GM21526 (cell line): ENCODE measurements at regions not wholly inside any gene's neighbourhood (a gene's known extent, or its start where the extent isn't known, plus 50 kb on each side); places are given as distances from the start of the nearest gene placed in this dataset.

Experiments
- ATAC-seq: cut with Tn5 transposase; IDR thresholded peaks from one replicate; pipeline ENCODE4 v1.9.1; 2021; ENCODE audit warnings: moderate library complexity; ENCODE audit not compliant: unreplicated experiment, low FRiP score

DNA sequence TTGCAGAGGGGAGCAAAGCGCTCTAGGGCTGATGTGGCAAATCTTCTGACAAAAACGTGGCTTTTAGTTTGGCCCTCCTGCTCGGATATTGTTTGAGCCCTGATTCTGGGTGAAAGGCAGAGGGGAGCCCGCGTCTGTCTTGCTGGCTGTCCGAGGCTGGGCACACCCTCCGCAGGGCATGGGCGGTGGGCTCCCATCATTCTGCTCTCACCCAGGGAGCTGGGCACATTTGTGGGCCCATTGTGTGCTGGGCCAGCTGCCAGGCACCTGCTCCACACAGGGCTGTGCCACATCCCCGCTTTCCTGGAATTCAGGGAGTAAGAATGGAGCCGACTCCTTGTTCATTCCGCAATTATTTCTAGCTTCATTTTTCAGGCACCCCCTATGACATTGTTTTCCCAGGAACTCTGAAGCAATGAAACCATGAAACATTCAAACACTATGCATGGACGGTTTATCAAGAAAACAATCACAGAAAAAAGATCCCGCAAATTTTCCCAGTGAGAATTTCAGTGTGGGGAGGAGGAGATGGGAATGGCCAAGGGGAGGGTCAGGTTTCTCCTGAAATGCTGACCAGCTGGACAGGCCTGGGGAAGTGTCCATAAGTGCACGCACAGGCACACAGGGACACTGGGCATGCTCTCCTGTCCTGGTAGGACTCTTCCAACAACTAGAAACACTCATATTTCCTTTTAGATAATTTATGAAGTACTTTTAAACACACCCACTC, 341.1 kb downstream of the CXCL12 start:
- ATAC-seq: no peak

DNA sequence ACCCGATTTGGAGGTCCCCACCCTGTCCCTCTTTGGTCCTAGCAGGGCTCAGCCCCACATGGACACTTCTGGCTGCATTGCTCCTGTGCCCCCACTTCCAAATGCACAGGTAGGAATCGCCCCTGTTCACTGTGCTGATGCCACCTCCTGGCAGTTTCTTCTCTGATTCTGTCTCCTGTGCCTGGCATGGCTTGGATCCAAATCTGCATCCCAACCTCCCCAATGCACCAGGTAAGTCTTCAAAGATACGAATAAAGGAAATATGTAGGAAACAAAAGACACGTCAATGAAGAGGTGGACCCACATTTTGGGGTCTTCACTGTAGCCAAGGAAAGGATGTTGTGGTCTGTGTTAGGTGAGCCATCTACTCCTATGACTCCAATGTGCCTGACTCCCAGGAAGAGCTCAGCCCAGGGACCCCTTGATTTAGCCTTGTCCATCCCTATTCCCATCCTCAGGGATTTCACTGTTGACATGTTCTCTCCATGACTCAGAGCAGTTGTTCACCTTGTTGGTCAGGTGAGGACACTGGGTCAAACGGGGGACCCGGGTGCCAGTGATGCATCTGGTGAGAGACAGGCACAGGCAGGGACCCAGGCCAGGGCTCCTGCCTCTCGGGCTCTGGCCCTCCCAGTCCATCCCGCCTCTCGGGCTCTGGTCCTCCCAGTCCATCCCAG, 341.8 kb downstream of the CXCL12 start:
- ATAC-seq: no peak

DNA sequence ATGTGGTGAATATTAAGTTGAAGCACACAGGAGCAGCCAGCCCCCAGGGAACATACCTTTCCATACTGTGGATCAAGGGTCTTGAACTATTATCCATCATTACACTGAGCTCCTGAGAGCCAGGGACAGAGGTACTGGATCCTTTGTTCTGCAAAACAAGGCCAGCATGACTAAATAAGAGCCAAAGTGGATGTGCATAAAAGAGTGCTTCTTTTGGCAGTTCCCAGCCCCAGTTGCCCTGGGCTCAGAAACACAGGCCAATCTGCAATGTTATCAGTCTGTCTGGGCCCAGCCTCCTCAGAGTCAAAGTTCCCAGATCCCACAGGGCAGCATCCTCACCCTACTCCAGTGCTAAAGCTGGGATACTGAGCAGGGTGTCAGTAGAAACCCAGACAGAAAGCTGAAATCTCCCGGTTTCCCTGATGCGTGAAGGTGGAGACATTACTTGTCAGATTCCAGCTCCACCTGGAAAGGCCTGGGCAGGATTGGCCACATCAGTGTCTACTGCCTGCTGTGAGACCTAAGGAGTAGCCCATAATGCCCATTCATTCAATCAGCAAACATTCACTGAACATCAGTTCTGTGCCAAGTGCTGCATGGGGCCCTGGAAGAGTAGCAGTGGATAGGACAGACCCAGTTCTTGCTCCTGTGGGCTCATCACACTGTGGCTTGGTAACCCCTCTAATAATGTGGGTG, 342.7 kb downstream of the CXCL12 start:
- no peak for ATAC-seq

DNA sequence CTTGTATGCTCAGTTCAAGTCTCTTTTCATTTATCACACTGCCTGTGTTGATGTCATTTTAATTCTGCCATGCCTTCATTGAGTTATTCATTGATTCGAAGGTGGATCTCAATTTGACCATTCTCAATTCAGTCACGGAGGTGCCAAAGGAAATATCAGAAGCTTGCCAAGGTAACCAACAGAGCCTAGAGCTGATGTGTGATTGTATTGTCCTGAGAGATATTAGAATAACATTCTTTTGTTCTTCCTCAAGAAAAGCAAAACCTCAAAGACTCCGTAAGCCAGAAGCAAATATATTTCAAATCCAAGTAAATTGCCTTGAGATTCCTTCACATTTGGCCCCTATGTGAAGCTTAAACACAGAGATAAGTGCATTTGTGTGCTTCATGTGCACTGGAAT, 345.3 kb downstream of the CXCL12 start:
- ATAC-seq: no peak

DNA sequence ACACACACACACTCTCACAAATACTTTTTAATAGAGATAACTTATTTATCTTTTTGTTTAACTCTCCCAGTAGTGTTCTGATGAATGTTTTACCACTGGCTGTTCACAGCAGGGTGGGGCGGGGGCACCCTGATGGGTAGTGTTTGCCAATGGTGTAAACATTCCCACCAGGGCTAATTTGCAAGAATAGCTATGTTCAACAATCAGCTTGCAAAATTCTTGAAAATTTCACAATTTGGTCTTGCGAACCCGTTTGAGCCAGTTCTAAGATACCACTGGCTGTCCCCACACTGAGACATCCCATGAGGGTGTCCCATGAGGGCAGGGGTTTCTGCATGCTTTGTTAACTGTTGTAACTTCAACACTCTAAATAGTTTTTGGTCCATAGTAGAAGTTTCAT, 348.5 kb downstream of the CXCL12 start:
- no peak for ATAC-seq

DNA sequence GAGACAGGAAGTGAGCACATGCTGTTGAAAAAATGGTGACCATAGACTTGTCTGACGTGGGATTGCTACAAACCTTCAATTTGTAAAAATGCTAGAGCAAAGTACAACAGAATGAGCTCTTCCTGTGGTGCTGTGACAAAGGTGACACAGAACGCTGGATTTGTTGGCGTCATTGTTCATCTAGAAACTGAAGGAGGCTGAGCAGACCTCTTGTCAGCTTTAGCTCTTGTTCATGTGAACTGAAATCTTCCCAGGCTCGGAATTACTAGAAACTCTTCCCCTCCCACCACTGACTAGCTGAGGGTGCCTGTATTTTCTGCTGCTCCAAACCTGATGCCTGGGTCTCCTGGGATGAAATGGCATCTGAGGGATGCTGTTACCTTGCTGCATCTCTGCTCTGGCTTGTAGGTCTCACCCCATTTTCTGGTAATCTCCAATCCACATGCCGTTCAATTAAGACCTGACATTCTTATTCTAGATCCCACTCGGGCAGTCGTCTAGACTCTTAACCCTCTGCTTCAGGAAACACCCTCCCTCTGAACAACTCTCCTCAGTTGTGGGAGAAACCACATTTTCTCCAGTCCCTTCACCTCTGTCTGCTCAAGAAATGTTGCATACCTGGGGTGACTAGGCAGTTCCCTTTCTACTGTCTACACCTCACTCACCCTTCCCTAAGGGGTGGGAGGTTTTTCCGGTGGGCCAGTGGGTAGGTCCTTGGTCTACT, 349.3 kb downstream of the CXCL12 start:
- ATAC-seq: no peak

DNA sequence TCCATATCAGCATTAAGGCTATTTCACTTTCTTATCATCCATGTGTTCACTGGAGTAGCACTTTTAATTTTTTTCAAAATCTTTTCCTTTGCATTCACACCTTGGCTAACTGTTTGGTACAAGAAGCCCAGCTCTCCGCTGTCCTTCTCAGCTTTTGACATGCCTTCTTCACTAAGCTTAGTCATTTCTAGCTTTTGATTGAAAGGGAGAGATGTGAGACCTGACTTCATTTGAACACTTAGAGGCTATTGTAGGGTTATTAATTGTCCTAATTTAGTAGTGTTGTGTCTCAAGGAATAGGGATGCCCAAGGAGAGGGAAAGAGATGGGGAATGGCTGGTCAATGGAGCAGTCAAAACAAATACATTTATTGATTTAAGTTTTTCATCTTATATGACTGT, 350.0 kb downstream of the CXCL12 start:
- ATAC-seq: no peak

DNA sequence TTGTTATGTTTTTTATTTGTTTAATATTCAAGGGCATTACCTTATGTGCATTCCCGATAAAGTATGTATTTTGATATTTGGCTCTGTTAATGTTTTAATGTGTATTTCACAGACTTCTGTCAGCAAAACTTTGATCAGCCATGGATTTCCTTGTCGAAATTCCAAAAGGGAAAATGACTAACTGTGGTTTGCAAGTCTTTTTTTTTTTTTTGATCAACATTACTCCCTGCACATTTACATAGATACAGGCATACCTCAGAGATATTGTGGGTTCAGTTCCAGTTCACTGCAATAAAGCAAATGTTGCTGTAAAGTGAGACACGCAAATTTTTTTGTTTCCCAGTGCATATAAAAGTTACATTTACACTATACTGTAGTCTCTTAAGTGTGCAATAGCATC, 351.9 kb downstream of the CXCL12 start:
- ATAC-seq: no peak

DNA sequence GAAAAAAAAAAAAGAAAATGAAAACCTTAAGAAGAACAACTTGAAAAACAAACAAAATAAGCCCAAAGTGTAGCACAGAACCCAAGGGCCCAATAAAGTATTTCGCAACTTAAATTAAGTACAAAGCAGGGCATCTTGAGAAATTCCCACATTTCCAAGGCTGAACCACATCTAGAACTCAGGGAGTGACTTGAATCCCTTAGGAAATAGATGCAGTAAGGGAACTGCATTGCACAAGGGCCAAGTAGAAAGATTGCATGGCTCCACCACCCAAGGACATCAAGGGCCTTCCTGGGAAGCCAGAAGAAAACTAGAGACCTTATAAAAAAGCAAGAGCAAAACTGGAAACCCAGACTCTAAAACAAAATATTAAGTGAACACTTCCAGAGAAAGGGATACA, 352.7 kb downstream of the CXCL12 start:
- ATAC-seq: no peak

DNA sequence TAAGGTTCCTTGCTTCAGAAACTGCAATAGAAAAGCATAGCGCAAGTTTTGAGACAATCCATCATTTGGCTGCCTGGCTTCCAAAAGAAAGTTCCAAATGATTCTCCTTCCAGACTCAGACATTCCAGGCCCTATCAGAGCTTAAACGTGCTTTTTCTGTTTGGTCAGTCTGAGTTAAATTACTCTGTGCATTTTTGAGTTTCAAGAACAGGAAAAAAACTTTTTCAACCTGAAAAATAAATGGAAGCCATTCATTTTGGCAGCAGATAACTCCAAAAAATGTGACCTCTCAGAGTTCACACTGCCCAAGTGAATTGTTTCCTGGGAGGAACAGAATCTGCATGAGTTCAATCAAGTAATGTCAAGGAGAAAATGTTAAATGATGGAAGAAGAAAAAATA, 354.2 kb downstream of the CXCL12 start:
- no peak for ATAC-seq

DNA sequence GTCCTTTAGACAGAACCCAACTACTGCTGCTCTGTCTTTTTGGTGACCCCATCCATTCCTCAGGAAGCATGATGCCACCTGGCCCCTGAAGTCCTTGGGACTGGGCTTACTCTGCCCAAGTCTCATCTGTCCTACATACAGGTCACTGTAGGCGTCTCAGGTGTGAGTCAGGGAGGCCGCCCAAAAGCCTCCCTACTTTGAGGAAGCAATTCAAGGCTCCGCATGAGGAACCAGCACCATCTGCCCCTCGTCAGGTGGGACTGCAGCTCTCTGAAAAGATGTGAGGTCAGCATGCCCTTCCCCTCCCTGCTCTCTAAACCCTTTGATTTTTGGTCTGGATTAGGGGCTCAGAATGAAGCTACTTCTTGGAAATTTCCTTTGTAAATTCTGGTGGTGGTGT, 354.8 kb downstream of the CXCL12 start:
- ATAC-seq: peak; percentile 76

DNA sequence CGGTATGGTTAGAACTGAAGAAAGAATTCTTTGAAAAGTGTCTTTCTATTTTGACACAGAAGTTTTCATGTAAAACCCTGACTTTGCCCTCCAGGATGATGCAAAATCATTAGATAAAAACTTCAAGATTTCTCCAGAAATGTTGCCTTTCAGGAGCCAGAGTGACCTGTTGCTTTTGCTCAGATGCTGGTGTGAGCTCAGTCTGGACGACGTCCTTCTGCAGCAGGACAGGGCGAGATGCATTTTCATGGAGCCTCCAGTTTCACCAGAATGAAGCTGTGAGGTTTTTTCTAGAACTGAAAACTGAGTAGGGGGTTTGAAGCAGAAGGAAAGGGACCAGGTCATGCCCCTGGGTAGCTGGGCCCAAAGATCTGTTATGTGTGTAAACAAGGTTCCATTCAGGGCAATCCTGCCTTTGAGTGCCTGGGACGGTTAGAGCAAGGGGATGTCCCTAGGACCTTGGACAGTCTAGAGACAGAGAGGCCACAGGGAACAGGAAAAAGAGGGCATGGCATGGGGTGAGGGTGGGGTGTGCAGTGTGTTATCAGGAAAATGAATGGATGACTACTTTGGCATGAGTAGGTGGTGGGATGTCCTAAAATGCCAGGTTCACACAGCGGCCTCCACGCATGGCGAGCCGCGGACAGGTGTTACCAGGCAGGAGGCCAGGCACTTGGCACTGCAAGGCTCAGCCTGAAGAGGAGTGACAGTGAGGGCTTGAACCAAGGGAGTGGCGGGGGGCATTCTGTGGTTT, 356.3 kb downstream of the CXCL12 start:
- no peak for ATAC-seq

DNA sequence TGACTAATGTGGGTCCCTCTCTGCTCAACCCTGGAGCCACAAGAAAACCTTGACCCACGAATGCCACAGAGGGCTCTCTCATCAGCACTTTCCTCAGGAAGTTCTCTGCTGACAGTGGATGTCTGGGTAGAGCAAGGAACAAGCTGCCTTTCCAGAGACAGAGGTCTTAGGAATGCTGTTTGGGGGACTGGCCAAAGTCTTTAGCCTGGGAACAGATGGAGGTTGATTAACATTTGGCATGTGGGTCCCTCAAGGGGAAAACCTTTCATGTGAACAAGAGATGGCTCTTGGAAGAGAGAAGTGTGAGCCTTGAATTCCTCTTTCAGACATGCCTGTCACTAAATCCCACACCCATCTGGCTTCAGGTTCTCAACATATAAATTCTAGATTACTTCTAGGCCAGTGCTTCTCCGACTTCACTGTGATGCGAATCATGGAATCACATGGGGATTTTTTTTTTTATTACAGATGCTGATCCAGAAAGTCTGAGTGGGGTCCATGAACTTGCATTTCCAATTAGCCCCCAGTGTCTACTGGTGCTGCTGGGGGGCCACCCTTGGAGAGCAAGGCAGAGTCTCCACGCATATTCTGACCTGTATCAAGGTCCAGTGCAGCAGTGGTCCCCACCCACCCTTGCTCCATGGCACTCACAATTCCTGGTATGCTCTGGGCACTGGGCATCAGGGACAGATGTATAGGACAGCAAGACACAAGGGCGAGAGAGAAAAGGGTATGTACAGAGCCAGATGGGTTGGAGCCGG, 360.4 kb downstream of the CXCL12 start:
- ATAC-seq: no peak

DNA sequence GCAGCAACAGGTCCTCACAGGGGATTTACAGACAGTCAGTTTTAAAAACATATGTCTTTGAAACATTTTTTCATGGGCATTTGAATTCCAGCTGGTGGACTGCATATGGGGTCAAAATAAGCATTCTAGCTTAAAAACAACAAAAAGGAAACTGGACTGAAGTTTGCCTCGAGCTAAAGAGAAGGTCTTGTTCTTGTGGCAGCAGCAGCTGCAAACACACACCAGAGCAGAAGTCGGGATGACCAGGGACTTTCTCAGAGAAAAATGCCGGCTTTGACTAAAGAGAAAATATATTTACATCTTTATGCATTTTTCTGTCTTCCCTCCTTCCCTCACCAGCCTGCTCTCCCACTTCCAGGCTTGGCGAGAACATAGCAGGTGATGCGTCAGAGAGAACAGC, 361.4 kb downstream of the CXCL12 start:
- ATAC-seq: no peak

DNA sequence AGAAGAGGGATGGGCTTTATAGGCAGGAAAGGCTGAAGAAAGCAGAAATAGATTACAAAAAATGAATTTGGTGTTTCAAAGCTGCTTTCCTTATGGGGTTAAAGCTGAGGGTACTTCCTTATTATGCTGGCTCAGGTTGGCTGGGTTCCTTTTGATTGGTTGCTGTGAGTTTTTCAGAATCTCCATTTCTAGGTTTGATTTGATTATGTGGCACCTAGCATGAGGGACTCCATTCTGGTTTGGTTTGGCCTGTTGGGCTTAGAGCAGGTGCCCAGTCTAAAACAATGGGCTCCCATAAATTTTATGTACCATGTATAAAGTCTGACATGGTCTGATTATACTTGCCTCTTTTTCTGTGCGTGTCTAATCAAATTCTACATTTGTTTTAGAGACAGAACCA, 362.7 kb downstream of the CXCL12 start:
- no peak for ATAC-seq

DNA sequence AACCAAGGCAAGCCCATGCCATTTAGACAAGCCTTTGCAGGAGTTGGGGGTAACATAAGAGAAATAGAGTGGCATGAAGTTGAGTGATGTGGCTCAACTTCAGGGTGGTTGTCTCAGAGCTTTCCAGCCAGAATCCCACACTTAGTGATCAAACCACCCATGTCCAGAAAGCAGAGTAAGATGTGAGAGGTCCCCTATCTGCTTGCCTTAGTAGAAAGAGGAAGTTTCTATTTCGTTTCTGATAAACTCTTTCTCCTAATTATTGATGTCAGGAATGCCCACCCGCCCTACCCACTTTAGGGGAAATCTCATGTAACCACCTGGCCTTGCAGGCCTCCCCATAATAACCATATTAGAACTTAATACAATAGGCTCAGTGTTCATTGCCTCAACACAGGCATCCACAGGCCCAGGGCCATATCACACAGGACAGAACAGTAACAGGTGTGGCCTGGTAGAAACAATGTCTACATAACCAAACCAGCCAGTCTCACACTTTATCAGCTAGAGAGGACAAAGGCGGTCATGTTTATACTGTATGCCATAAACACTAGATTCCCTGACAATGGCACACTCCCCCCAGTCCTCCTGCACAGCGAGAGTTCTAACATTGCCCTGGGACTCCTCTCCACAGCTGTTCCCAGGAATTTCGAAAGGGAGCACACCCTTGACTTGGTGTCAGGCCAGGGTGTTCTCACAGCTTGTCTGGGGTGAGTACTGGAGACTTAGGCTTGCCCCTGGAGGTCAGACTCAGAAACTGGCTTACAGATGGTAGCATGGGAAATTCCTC, 364.4 kb downstream of the CXCL12 start:
- no peak for ATAC-seq

DNA sequence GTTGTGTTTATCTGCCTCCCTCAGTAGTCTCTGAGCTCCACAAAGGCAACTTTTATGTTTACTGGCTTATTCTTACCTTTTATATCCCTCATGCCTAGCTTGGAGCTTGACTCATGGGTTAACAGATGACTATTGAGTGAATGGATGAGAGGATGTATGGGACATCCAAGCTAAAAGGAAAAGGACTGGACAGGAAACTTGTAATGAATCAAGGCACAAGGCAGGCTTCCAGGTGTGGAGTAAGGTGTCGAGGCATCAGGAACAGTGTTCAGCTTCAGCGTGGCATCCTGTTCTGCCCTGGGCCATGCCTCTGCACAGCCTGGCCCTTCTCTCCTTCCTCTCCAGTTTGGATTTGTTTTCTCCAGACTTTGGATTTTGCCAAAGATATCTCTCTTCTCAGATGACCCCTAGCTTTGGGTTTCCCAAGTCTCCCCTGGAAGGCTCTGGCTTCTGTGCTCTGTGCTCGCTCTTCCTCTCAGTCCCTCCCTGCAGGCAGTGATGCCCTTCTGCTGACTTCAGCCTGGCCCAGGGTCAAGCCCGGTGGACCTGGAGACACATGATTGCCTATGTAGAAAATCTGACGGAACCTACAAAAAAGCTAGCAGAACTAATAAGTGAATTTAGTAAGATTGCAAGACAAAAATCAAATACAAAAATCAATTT, 367.3 kb downstream of the CXCL12 start:
- ATAC-seq: no peak
